HCT116 (cell line): ENCODE measurements at regions not wholly inside any gene's neighbourhood (a gene's known extent, or its start where the extent isn't known, plus 50 kb on each side); places are given as distances from the start of the nearest gene placed in this dataset.

Source experiments
- ATF3 ChIP-seq: IDR thresholded peaks from 2 replicates; pipeline ENCODE4 v1.6.1; 2012
- CEBPB ChIP-seq: IDR thresholded peaks from 2 replicates; pipeline ENCODE4 v1.6.1; 2012; ENCODE audit warnings: low read depth
- CTCF ChIP-seq, 3 experiments: fragments of 200-600 bp in 1 of 3; sonication (generic) in 1 of 3; IDR thresholded peaks in 2 of 3; conservative IDR thresholded peaks in 1 of 3; 2 replicates each; pipeline ENCODE4 v1.5.1; 2012 to 2017; ENCODE audit warnings: low read depth in 2 of 3, low read length in 2 of 3, antibody characterized with exemption in 1 of 3, borderline replicate concordance in 1 of 3, control low read depth in 1 of 3, mild to moderate bottlenecking in 1 of 3, mixed read lengths in 1 of 3, mixed run types in 1 of 3, moderate library complexity in 1 of 3; ENCODE audit not compliant: insufficient read depth in 1 of 3
- EZH2 ChIP-seq: fragments of 200-600 bp; sonication (generic); IDR thresholded peaks from 2 replicates; pipeline ENCODE4 v1.6.1; 2017; ENCODE audit warnings: antibody characterized with exemption, mixed run types
- EZH2phosphoT487 ChIP-seq: fragments of 200-600 bp; IDR thresholded peaks from 2 replicates; pipeline ENCODE4 v1.6.1; 2018; ENCODE audit warnings: antibody characterized with exemption, borderline replicate concordance
- FOSL1 ChIP-seq: IDR thresholded peaks from 2 replicates; pipeline ENCODE4 v1.6.1; 2012; ENCODE audit warnings: low read depth
- JUND ChIP-seq: IDR thresholded peaks from 2 replicates; pipeline ENCODE4 v1.6.1; 2012
- MAX ChIP-seq: IDR thresholded peaks from 2 replicates; pipeline ENCODE4 v1.6.1; 2012
- POLR2A ChIP-seq: IDR thresholded peaks from 2 replicates; pipeline ENCODE4 v1.7.0; 2011; ENCODE audit warnings: borderline replicate concordance; ENCODE audit not compliant: insufficient read depth, insufficient read length; ENCODE audit errors: extremely low read depth
- POLR2AphosphoS5 ChIP-seq: IDR thresholded peaks from 2 replicates; pipeline ENCODE4 v1.6.1; 2011; ENCODE audit warnings: mild to moderate bottlenecking, low read depth, low read length, moderate library complexity
- RAD21 ChIP-seq: IDR thresholded peaks from 2 replicates; pipeline ENCODE4 v1.6.1; 2012; ENCODE audit warnings: low read depth, mild to moderate bottlenecking
- SP1 ChIP-seq: IDR thresholded peaks from 2 replicates; pipeline ENCODE4 v1.6.1; 2012; ENCODE audit warnings: low read depth
- ZFX ChIP-seq: fragments of 450-650 bp; IDR thresholded peaks from 2 replicates; pipeline ENCODE4 v1.6.1; 2017
- ZNF274 ChIP-seq: fragments of 200-500 bp; sonication (Bioruptor generic); IDR thresholded peaks from 2 replicates; pipeline ENCODE4 v1.6.1; 2014; ENCODE audit warnings: mild to moderate bottlenecking, low read depth, low read length, inconsistent platforms

- TF ChIP-seq POLR2A (no peak), CEBPB (no peak), JUND (no peak), SP1 (no peak), CTCF (IDR thresholded peaks at IDR 0.05 in 2 of 3, conservative IDR thresholded peaks at IDR 0.05 in 1 of 3; ENCODE audit: borderline replicate concordance in 1 of 3, insufficient read depth in 1 of 3, low read depth in 2 of 3, low read length in 2 of 3) (no peak), POLR2AphosphoS5 (no peak), EZH2 (no peak), MAX (no peak), EZH2phosphoT487 (no peak), ZFX (no peak), ZNF274 (no peak), RAD21 (no peak), ATF3 (no peak), FOSL1 (no peak)
Measured at GRCh38 chr12:127292736-127293135, 974.2 kb upstream of the TMEM132C start.
